RCC 7860 (cell line): ENCODE measurements at regions not wholly inside any gene's neighbourhood (a gene's known extent, or its start where the extent isn't known, plus 50 kb on each side); places are given as distances from the start of the nearest gene placed in this dataset.
A peak's percentile ranks its signal among the peaks of the same experiment; 100 is the strongest.

Experiments
- DNase-seq: peaks from one replicate; pipeline ENCODE4 v3.0.0-alpha.2; 2015; ENCODE audit warnings: low spot score
- FAIRE-seq: peaks from 2 replicates; lab custom pipeline; 2012; peaks lifted over from hg19 to GRCh38; lab: Jason Lieb, UNC

DNA sequence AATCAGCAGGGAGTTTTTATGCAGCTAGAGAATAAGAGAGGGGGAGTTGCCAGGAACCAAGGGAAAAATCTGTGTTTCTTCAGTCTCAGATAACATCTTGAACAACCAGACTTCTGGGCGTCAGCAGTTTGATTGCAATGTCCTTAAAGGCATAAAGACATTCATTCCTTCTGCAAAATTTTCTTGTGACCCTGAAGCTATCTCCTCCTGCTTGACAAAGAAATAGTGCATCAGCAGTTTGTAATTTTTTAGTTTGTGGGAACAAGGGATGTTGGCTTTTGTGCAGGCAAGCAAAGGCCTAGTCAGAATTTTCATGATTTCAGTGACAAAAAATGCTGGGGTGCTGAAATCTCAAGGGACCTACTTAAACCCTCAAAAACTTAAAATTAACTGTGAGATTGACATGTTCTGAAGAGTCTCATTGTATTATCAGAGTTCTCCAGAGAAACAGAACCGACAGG, 125.8 kb upstream of the UNC5C start:
- no peak for FAIRE-seq
- DNase-seq, result no peak

DNA sequence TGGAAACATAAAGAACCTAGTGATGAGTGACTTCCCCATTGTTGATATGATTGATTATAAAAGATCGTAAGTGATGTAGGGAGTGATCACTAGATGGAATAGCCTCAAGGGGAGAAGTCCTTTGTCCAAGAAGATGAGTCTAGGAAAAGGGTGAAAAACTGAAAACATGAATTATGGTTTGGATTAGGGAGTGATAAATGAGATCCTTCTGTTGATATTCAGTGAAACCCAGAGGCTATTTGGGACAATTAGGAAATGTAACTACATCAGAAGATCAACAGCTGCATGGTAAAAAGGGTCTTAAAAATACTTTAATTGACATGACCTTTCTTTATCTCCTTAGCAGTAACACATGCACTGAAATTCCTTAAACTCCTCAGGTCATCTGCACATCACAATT, 124.0 kb upstream of the UNC5C start:
- DNase-seq, result no peak
- FAIRE-seq, result no peak

- DNase-seq (no peak), FAIRE-seq (no peak)
Measured at GRCh38 chr4:95660719-95661118, 111.9 kb upstream of the UNC5C start.

DNA sequence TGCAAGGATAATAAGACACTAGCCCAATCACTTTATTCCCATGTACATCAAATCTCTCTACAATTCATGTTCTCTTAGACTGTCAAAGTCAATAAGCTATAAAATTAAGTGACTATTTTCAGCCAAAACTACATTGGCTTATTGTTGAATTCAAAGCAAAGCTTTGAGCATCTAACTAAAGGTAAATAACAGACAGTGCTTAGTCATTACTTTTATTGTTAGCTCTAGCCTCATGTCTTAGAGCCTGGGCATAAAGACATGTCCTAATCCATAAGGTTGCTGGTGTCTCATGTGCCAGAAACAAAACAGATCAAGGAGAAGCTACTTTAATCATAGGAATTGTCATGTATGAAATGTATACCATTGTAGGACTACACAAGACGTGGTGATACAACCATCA, 103.1 kb upstream of the UNC5C start:
- FAIRE-seq, result no peak

GRCh38 chr4:95644417-95644816, 95.6 kb upstream of the UNC5C start:
- FAIRE-seq (no peak), DNase-seq (no peak)

More for the DNA sequence above, 103.1 kb upstream of the UNC5C start:
- DNase-seq, result no peak

DNA sequence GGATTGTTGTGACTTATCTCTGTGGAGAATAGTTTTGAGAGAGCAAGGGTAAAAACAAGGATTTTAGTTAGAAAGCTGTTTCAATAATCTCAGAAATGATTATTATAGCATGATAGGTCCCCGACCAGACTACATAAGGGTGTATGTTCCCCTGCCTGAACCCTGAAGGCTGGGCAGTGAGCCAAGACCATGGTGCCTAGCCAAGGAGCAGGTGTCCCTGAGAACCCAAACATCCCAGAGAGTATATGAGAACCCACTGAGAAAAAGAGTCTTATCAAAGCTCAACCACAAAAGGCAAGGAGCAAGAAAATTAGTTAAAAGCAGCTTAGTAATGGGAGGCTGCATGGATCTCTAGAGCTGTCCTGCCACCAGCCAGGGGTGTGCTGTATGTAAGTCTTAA, 94.9 kb upstream of the UNC5C start:
- FAIRE-seq, result no peak
- DNase-seq, result no peak

DNA sequence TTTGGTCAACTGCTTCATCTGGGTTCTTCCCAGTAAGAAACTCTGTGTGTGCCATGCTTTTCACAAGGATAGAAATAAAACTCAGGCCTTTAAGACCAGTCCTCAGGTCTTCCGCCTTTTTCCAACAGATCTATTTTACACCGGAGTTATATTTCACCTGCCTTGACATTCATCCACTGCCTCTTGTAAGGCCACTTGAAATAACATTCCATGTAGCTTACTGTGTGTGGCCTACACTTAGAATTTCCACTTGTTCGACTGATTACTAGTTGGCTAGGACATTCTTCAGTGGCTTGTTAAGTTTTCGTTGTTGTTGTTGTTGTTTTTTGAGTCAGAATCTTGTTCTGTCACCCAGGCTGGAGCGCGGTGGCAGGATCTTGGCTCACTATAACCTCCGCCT, 92.8 kb upstream of the UNC5C start:
- FAIRE-seq (no peak), DNase-seq (no peak)

GRCh38 chr4:95640311-95640710, 91.5 kb upstream of the UNC5C start:
- DNase-seq, result no peak
- FAIRE-seq, result no peak

GRCh38 chr4:95638920-95639501, 90.2 kb upstream of the UNC5C start:
- FAIRE-seq, result no peak
- DNase-seq, result no peak

- DNase-seq (no peak), FAIRE-seq (peak; percentile 33)
Measured at GRCh38 chr4:95637043-95637600, 88.3 kb upstream of the UNC5C start.

DNA sequence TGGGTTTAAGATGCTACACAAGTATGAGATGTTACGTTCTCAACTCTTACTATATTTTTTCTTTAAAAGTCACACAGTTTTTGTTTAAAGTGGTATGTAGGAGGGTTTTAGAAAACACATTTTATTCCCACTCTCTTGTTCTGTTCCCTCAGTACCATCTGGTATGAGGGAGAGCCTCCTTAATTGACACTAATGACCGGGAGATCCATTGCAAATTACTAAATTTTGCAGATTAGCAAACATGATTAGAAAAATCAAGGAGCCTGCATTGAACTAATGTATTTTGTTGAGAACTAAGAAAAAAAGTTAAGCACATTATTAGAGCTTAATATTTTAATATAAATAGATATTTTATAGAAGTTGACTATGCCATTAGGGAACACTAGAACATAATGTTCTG, 87.3 kb upstream of the UNC5C start:
- FAIRE-seq, result no peak
- no peak for DNase-seq

DNA sequence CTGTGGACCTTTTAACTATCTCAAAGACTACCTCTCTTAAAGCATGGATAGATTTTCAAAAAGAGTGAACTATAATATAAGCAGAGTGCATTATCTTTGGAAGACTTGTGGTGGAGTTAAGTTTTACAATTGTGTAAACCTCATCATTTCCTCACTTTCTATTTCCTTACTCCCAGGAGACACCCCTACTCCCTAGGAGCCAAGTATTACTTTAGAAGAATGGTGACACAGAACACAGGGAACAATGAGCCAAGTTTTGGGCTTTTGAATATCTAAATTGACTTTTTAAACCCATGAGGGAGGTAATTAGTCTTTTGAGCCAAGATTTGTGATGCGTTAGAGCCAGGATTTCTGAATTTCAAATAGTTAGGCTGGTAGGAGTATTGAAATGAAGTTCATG, 78.9 kb upstream of the UNC5C start:
- FAIRE-seq, result no peak
- no peak for DNase-seq

DNA sequence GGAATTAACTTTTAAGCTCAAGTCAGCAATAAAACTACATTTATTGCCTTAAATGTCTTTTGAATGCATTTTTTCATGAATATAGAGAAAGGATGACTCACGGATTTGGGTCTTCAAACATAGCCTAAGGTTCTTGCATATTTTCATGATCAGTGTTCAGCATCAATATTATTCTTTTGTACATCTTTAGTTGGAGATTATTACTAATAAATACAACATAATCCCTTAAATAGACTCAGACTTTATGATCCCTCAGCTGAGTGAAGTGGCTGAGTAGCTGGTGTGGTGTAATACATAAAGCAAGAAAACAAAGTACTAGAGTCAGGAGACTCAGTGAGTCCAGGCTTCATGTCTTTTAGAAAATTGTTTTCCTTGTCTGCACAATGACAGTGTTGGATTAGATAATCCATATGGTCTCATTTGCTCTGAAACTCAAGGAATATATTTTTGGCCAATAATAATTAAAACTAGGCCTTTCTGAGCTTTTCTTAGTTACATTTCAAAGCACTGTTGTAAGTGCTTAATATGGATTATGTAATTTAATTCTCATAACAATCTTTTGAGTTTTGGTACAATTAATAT, 78.3 kb upstream of the UNC5C start:
- no peak for DNase-seq
- FAIRE-seq, result no peak

DNA sequence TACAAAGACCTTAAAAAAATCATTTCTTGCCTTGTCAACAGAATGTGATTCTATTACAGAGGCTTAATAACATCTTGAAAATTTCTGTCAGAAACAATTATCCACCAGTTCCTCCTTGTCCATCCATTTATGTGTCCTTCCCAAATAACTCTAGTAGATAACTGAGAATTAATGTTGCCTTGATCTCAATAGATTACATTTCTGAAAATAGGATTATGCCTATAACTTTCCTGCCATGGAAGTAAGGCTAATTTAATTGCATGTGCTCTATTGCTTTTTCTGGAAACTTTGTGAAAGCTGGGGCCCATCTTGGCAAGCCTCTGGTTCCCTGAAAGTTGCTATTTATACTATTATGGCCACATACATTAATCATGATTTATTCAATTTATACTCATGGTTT, 76.2 kb upstream of the UNC5C start:
- no peak for FAIRE-seq
- DNase-seq, result no peak

DNA sequence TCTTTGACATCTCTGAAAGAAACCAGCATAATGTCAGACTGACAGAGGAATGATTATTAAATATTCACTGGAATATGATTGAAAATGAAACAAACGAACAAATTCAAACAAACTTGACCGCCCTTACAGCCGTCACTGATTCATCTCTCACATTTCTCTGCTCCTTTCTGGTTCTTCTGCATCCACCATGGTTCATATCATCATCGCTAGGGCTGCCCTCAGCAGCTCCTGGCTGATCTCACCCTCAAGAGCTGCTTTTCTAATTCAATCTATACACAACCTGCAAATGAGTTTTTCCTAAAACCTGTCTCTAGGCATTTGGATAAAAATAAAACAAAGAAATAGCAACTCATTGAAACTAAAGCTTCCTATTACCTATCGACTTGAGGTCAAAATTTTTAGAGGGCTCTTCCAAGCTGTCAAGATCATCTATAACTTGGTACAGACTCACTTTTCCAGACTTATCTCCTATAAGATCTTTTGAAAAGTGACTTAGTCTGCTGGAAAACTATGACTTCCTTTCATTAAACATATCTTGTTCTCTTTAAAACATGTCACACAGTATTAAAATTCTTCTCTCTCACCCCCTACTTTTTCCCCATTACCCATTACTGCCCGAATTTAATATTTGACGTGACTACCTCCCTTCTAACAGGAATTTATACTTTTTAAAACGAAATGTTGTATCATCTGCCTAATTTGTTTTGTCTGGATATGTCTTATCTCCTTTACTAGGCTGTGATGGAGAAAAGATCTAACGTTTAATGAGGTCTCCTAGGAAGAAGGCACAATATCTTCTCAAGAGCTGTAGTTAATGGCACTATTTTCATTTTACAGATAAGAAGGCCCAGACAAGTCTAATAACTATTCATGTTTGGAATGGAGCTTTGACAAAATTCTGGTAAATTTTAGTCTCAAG, 71.0 kb upstream of the UNC5C start:
- DNase-seq (no peak), FAIRE-seq (no peak)

DNA sequence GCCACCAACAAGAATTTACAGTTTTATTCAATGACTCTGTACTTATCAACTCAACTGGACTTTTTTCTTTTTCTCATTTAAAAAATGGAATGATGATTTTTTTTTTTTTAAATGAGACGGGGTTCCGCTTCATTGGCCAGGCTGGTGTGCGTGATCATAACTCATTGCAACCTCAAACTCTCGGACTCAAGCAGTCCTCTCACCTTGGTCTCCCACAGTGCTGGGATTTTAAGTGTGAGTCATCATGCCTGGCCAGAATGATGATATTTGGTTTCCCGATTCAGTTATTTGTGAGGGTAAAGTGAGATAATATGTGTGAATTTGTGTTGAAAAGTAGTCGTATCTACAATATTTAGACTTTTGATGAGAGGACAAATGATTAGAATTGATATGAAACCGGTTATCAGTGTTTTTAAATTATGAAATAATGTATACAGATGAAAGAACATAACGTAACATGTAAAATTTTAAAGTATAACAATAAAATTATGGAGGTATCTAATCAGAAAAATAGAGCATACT, 66.0 kb upstream of the UNC5C start:
- FAIRE-seq (peak; percentile 94), DNase-seq (peak; percentile 59)

DNA sequence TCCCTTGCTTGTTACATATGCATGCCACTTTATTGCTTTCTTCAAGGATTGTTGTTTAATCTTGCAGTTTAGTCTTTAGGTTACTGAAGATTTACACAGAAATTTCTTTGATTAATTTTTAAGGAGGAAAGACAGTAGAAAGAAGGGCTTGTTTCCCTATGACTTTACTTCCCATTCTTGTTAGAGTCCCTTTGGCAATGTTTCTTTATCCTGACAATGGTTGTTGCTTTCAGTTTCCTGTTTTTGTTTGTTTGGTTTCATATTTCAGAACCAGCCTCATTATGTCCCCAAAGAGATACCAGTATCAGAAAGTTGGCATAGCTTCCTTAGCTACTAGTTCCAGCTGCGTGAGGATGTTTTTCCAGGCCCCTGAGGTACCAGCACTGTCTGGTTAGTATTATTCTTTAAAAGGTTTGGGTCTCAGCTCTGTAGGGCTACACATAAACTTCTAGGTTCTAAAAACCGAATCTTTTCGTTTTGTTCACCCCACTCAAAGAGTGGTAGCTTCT, 61.3 kb upstream of the UNC5C start:
- no peak for FAIRE-seq

DNA sequence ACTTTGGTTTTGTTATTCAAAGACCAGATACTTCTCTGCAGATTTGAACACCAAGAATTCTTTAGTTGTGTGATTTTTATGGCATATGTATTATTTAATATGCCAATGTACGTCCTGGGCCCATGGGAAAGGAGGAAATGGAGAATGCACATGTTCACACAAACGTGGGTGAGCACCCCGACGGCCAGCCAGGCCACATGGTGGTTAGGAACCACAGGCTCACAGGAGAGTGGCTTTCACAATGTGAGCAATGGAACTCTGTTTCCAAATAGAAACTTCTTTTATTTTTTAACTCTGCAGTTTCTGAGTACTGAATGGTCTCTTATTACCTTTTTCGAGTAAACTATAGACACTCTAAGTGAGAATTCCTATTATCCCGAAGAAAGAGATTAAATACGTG, 58.0 kb upstream of the UNC5C start:
- no peak for FAIRE-seq
- no peak for DNase-seq

More for the DNA sequence above, 61.3 kb upstream of the UNC5C start:
- no peak for DNase-seq

DNA sequence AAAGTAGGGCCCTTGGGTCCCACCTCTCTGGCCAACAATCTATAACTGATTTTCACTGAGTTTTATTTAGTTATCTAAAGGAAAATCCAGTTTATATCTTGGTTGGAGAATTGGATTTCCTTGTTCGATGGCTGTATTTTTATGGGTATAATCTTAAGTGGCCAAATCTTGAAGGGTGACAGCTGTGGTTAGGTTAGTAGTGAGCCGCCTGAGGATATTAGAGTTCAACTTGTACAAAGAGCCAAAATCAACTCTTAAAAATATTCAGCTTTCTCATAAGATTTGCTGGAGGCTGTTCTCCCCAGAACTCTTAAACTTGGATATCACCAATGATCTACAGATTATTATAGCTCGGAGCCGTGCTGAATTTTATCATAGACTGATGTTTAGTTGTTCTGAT, 54.6 kb upstream of the UNC5C start:
- DNase-seq (no peak), FAIRE-seq (no peak)

DNA sequence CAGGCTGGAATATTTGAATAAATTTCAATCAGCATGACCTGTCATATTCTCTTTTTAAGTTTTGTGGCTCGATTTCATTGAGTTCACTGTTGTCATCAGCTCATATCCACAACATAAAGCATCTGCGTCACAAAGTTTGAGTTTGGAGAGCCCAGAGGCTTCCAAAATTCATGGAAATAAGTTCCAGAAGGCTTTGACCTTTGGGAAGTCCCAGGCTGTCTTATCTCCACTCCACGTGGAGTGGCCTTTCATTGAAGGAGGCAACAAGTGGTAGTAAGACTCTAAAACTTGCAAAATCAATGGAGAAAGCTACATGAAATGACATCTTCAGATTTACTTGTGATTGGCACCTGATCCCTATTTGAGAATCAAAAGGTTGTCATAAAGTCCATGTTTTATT, 54.1 kb upstream of the UNC5C start:
- no peak for FAIRE-seq
- DNase-seq, result no peak

DNA sequence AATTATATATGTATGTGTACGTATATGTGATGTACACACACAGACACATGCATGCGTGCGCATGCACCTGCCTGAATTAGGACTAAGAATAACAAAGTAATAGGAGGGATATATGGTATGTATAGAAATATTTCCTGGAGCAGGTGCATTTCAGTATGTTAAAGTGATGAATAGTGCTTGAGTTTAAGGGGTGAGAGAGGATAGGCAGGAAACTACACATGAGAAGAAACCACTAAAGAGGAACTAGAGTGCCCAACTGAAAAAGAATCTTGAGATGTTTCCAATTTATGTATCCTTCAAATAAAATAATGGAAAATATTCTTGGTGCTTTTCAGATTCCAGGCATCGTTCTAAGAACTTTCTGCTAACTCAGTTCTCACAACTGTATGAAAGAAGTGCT, 52.6 kb upstream of the UNC5C start:
- FAIRE-seq (no peak), DNase-seq (no peak)
